Suprapubic skin (tissue), 4 donors: ENCODE measurements at regions not wholly inside any gene's neighbourhood (a gene's known extent, or its start where the extent isn't known, plus 50 kb on each side); places are given as distances from the start of the nearest gene placed in this dataset.

Experiments used
- DNase-seq, 2 donors: peaks; one replicate each; pipeline ENCODE4 v3.0.0-alpha.2; 2019; ENCODE audit warnings: low spot score in 2 of 2
- H3K27ac ChIP-seq: fragments of 200-600 bp; sonication (generic); one replicate; pipeline ENCODE4 v1.5.1; 2019
- H3K27me3 ChIP-seq: fragments of 200-600 bp; sonication (generic); one replicate; pipeline ENCODE4 v1.5.1; 2019
- H3K36me3 ChIP-seq: fragments of 200-600 bp; sonication (generic); one replicate; pipeline ENCODE4 v1.5.1; 2019
- H3K4me1 ChIP-seq: fragments of 200-600 bp; sonication (generic); one replicate; pipeline ENCODE4 v1.5.1; 2019
- H3K4me3 ChIP-seq: fragments of 200-600 bp; sonication (generic); one replicate; pipeline ENCODE4 v1.5.1; 2019; ENCODE audit warnings: mild to moderate bottlenecking
- H3K9me3 ChIP-seq: fragments of 200-600 bp; sonication (generic); one replicate; pipeline ENCODE4 v1.5.1; 2019
- CTCF ChIP-seq, 2 donors: fragments of 200-600 bp in 1 of 2; fragments of 450-650 bp in 1 of 2; sonication (generic) in 1 of 2; IDR thresholded peaks; one replicate each; pipeline ENCODE4 v1.5.1; 2016 to 2019; ENCODE audit warnings: antibody characterized with exemption in 2 of 2, mild to moderate bottlenecking in 1 of 2, moderate library complexity in 1 of 2
- EP300 ChIP-seq: sonication (generic); formaldehyde crosslinking; IDR thresholded peaks from one replicate; pipeline ENCODE4 v1.6.1; 2017; ENCODE audit warnings: antibody characterized with exemption
- POLR2A ChIP-seq, 2 donors: fragments of 450-650 bp; IDR thresholded peaks; one replicate each; pipeline ENCODE4 v1.6.1; 2017; ENCODE audit warnings: antibody characterized with exemption in 2 of 2, mild to moderate bottlenecking in 2 of 2, moderate library complexity in 2 of 2
- POLR2AphosphoS5 ChIP-seq, 3 donors: sonication (generic); formaldehyde crosslinking; IDR thresholded peaks; one replicate each; pipeline ENCODE4 v1.6.1; 2017; ENCODE audit warnings: antibody characterized with exemption in 3 of 3
- WGBS: methylation state at CpG from one replicate; pipeline ENCODE4 v1.1.5; 2018; 5-methylcytosine and 5-hydroxymethylcytosine counted together

- WGBS: 56% methylated on average over 2 of the region's 2 CpGs
- TF ChIP-seq CTCF (IDR thresholded peaks at IDR 0.05) (no peak), POLR2A (IDR thresholded peaks at IDR 0.05) (no peak), POLR2AphosphoS5 (IDR thresholded peaks at IDR 0.05) (no peak), EP300 (no peak)
- no peaks in the 10 kb centered on the region for H3K9me3 ChIP-seq
- no peak for DNase-seq
- no peak overlapping the region for H3K27ac ChIP-seq
- no peak overlapping the region for H3K4me3 ChIP-seq
- no peaks in the 10 kb centered on the region for H3K36me3 ChIP-seq
- no peaks in the 10 kb centered on the region for H3K4me1 ChIP-seq
- no peaks in the 10 kb centered on the region for H3K27me3 ChIP-seq
Measured at GRCh38 chr12:116365114-116365513, 87.6 kb upstream of the MED13L start.

- no peak for TF ChIP-seq EP300
- no peak for DNase-seq
- H3K27ac ChIP-seq: no peak overlapping the region
- H3K4me1 ChIP-seq: no peaks in the 10 kb centered on the region
- H3K36me3 ChIP-seq: no peaks in the 10 kb centered on the region
- H3K27me3 ChIP-seq: no peaks in the 10 kb centered on the region
- no peak overlapping the region for H3K4me3 ChIP-seq
- H3K9me3 ChIP-seq: no peaks in the 10 kb centered on the region
- 89% methylated on average over 16 of the region's 17 CpGs for WGBS
Measured at GRCh38 chr12:116365606-116366455, 88.3 kb upstream of the MED13L start.

GRCh38 chr12:116366456-116366776 is 88.9 kb upstream of the MED13L start:
- DNase-seq: no peak
- Histone ChIP-seq H3K36me3 (no peaks in the 10 kb centered on the region), H3K4me1 (no peaks in the 10 kb centered on the region), H3K27me3 (no peaks in the 10 kb centered on the region), H3K27ac (no peak overlapping the region), H3K9me3 (no peaks in the 10 kb centered on the region), H3K4me3 (no peak overlapping the region)
- WGBS: 64% methylated on average over 7 of the region's 9 CpGs
- TF ChIP-seq EP300 (no peak), CTCF (IDR thresholded peaks at IDR 0.05) (no peak), POLR2AphosphoS5 (IDR thresholded peaks at IDR 0.05) (no peak), POLR2A (IDR thresholded peaks at IDR 0.05) (no peak)

GRCh38 chr12:116366824-116367223 is 89.3 kb upstream of the MED13L start:
- Histone ChIP-seq H3K27me3 (no peaks in the 10 kb centered on the region), H3K9me3 (no peaks in the 10 kb centered on the region), H3K27ac (no peak overlapping the region), H3K36me3 (no peaks in the 10 kb centered on the region), H3K4me1 (no peaks in the 10 kb centered on the region), H3K4me3 (no peak overlapping the region)
- TF ChIP-seq POLR2AphosphoS5 (IDR thresholded peaks at IDR 0.05): no peak
- TF ChIP-seq CTCF (IDR thresholded peaks at IDR 0.05): no peak
- no peak for TF ChIP-seq EP300
- TF ChIP-seq POLR2A (IDR thresholded peaks at IDR 0.05): no peak
- 73% methylated on average over 6 of the region's 6 CpGs for WGBS
- no peak for DNase-seq

- H3K27me3 ChIP-seq: no peaks in the 10 kb centered on the region
- no peak overlapping the region for H3K4me3 ChIP-seq
- DNase-seq: no peak
- no peaks in the 10 kb centered on the region for H3K36me3 ChIP-seq
- H3K27ac ChIP-seq: no peak overlapping the region
- no peaks in the 10 kb centered on the region for H3K9me3 ChIP-seq
- 86% methylated on average over 16 of the region's 16 CpGs for WGBS
- no peaks in the 10 kb centered on the region for H3K4me1 ChIP-seq
- TF ChIP-seq CTCF (IDR thresholded peaks at IDR 0.05): no peak
- TF ChIP-seq POLR2AphosphoS5 (IDR thresholded peaks at IDR 0.05): no peak
- no peak for TF ChIP-seq EP300
- no peak for TF ChIP-seq POLR2A (IDR thresholded peaks at IDR 0.05)
Measured at GRCh38 chr12:116368196-116369194, 91.0 kb upstream of the MED13L start.
